C4-2B (cell line): ENCODE measurements at regions not wholly inside any gene's neighbourhood (a gene's known extent, or its start where the extent isn't known, plus 50 kb on each side); places are given as distances from the start of the nearest gene placed in this dataset.
"Not testable (repeated sequence)": the region's sequence is repeated elsewhere in the genome, so short reads cannot be mapped to it uniquely, and the experiment has no call there.

Experiments used
- H3K27ac ChIP-seq: fragments of 450-650 bp; 2 replicates; pipeline ENCODE4 v1.5.1; 2017
- CTCF ChIP-seq: fragments of 450-650 bp; conservative IDR thresholded peaks from 2 replicates; pipeline ENCODE4 v1.5.1; 2017; ENCODE audit warnings: mild to moderate bottlenecking
- ZFX ChIP-seq: fragments of 450-650 bp; IDR thresholded peaks from 2 replicates; pipeline ENCODE4 v1.6.1; 2017

GRCh38 chr10:38402442-38403346 lies 308.6 kb downstream of the ZNF37A start:
- TF ChIP-seq CTCF, result 0 out of 2 replicates have a peak, but pooled peaks have one; percentile 3
- 0 out of 2 replicates have a peak, but pooled peaks have one; percentile 22 for TF ChIP-seq ZFX
- peak overlapping the region; percentile 90 for H3K27ac ChIP-seq

- peak overlapping the region; percentile 90 for H3K27ac ChIP-seq
Measured at GRCh38 chr10:38403347-38404117, 309.4 kb downstream of the ZNF37A start.

GRCh38 chr10:38423634-38424033 lies 329.5 kb downstream of the ZNF37A start:
- not testable (repeated sequence) for H3K27ac ChIP-seq

- not testable (repeated sequence) for H3K27ac ChIP-seq
Measured at GRCh38 chr10:38430242-38430641, 336.1 kb downstream of the ZNF37A start.

GRCh38 chr10:38437359-38437758 lies 343.2 kb downstream of the ZNF37A start:
- H3K27ac ChIP-seq, result not testable (repeated sequence)

GRCh38 chr10:38448614-38449355 lies 354.6 kb downstream of the ZNF37A start:
- not testable (repeated sequence) for H3K27ac ChIP-seq

GRCh38 chr10:38449618-38450017 lies 355.5 kb downstream of the ZNF37A start:
- H3K27ac ChIP-seq, result not testable (repeated sequence)

GRCh38 chr10:38450372-38451057 lies 356.4 kb downstream of the ZNF37A start:
- not testable (repeated sequence) for H3K27ac ChIP-seq

GRCh38 chr10:38451306-38451967 lies 357.3 kb downstream of the ZNF37A start:
- not testable (repeated sequence) for H3K27ac ChIP-seq
